ENCODE measurements at regions not wholly inside any gene's neighbourhood (a gene's known extent, or its start where the extent isn't known, plus 50 kb on each side); places are given as distances from the start of the nearest gene placed in this dataset.

DNA sequence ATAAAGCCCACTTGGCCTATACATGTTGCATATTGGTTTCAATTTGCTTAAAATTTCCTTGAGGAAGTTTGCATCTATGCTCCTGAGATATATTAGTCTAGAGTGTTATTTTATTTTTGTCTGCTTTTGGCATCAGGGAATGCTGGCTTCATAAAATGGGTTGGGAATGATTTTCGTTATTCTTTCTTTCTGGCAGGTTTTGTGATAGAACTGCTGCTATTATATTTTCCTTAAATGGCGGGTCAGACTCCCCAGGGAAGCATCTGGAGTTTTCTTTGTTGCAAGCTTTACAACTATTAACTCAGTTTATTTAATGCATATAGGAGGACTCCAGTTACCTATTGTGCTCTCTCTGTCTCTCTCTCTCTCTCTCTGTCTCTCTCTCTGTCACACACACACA is 82.0 kb upstream of the WDR17 start:
- Histone ChIP-seq H3K4me3 (no peak overlapping the region), H3K27me3 (replicated peaks in 1 of 7) (no peaks in the 10 kb centered on the region), H3K36me3 (no peaks in the 10 kb centered on the region), H3K27ac (no peak overlapping the region), H3K9me3 (no peaks in the 10 kb centered on the region), H3K4me1 (no peaks in the 10 kb centered on the region)
- TF ChIP-seq POLR2A (IDR thresholded peaks at IDR 0.05) (no peak), POLR2AphosphoS5 (IDR thresholded peaks at IDR 0.05) (no peak)
- TF ChIP-seq, protein P1, sequence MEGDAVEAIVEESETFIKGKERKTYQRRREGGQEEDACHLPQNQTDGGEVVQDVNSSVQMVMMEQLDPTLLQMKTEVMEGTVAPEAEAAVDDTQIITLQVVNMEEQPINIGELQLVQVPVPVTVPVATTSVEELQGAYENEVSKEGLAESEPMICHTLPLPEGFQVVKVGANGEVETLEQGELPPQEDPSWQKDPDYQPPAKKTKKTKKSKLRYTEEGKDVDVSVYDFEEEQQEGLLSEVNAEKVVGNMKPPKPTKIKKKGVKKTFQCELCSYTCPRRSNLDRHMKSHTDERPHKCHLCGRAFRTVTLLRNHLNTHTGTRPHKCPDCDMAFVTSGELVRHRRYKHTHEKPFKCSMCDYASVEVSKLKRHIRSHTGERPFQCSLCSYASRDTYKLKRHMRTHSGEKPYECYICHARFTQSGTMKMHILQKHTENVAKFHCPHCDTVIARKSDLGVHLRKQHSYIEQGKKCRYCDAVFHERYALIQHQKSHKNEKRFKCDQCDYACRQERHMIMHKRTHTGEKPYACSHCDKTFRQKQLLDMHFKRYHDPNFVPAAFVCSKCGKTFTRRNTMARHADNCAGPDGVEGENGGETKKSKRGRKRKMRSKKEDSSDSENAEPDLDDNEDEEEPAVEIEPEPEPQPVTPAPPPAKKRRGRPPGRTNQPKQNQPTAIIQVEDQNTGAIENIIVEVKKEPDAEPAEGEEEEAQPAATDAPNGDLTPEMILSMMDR (IDR thresholded peaks at IDR 0.05 in 8 of 11, conservative IDR thresholded peaks at IDR 0.05 in 3 of 11), result no peak
- intact Hi-C loops (cut with DNase I; ENCODE audit: low total_unique reads), result no loop called here
- no peak for DNase-seq
- 85 to 98% (median 91%) methylated on average over 2 of the region's 2 CpGs for WGBS, 5 donors

DNA sequence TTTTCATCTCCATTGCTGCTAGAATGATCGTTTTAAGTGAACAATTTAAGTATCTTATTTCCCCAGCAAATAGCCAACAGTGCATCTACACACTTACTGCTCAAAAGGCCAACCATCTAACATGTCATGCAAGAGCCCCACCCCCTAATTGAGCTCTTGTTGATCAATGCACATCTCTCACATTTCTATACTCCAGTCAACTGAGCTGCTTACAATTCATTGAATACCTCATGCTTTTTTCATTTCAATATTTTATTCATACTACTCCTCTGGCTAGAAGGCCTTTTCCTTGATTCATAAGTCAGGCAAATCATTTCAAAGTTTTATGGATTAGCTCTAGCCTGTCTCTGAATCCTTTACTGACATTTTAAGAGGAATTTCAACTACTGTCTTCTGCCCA is 79.0 kb upstream of the WDR17 start:
- Histone ChIP-seq H3K36me3 (no peaks in the 10 kb centered on the region), H3K27me3 (replicated peaks in 1 of 7) (no peaks in the 10 kb centered on the region), H3K9me3 (no peaks in the 10 kb centered on the region), H3K27ac (no peak overlapping the region), H3K4me1 (no peaks in the 10 kb centered on the region), H3K4me3 (no peak overlapping the region)
- no peak for TF ChIP-seq POLR2AphosphoS5 (IDR thresholded peaks at IDR 0.05)
- TF ChIP-seq, protein P1 (IDR thresholded peaks at IDR 0.05 in 8 of 11, conservative IDR thresholded peaks at IDR 0.05 in 3 of 11), result no peak
- TF ChIP-seq POLR2A (IDR thresholded peaks at IDR 0.05), result no peak
- intact Hi-C loops (cut with DNase I; ENCODE audit: low total_unique reads), result no loop called here
- no peak for DNase-seq
- WGBS, 5 donors, result 72 to 85% (median 76%) methylated on average over 1 of the region's 1 CpG

DNA sequence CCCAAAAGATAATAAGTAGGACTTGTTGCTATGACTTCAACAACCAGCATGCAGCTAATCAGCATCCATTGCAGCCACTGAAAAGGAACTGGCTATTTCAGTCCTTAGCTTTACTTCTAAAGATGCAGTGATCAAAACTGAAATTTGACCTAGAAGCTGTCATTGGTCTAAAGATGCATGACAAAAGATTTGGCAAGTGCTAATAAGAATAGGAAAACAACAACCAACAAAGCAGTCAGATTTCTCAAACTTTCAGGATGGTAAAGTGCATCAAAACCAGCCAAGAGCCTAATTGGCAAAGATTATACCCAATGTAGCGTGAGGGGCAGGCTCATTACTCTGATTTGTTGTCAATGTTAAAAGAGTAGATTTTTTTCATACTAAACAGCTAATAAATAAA is 77.1 kb upstream of the WDR17 start:
- WGBS, 5 donors, result 74 to 89% (median 82%) methylated on average over 1 of the region's 1 CpG
- TF ChIP-seq POLR2AphosphoS5 (IDR thresholded peaks at IDR 0.05) (no peak), POLR2A (IDR thresholded peaks at IDR 0.05) (no peak)
- H3K27me3 ChIP-seq (replicated peaks in 1 of 7), result no peaks in the 10 kb centered on the region
- no peak for DNase-seq
- H3K4me3 ChIP-seq, result no peak overlapping the region
- intact Hi-C loops (cut with DNase I; ENCODE audit: low total_unique reads), result no loop called here
- no peaks in the 10 kb centered on the region for H3K36me3 ChIP-seq
- no peaks in the 10 kb centered on the region for H3K9me3 ChIP-seq
- no peak overlapping the region for H3K27ac ChIP-seq
- peaks cover 0 to 4% (median 0%) of the 10 kb centered on the region in 6 donors for H3K4me1 ChIP-seq

DNA sequence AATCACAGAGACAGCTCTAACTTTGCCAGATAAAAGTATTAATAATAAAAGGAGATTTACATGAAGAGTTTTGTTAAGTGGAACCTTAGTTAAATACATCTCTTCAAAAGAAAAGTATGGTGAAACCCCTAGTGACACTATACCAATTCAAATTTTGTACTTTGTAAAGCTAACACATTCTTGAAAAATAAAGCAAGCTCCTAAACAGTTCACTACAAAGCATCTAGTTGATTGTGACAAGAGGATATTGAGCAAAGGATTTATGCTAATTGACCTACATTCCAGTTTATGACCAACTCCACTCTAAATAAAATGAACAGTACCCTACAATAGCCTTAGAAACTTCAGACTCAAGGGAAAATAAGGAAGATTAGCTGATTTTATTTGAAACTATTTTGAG is 69.4 kb upstream of the WDR17 start:
- no peak for DNase-seq
- Histone ChIP-seq H3K4me1 (peaks cover 0 to 17% (median 10%) of the 10 kb centered on the region in 6 donors), H3K27me3 (replicated peaks in 1 of 7) (peaks cover 0 to 4% (median 0%) of the 10 kb centered on the region in 7 donors), H3K27ac (no peak overlapping the region), H3K9me3 (no peaks in the 10 kb centered on the region), H3K4me3 (no peak overlapping the region), H3K36me3 (no peaks in the 10 kb centered on the region)
- intact Hi-C loops (cut with DNase I; ENCODE audit: low total_unique reads), result no loop called here
- TF ChIP-seq POLR2AphosphoS5 (IDR thresholded peaks at IDR 0.05) (no peak), POLR2A (IDR thresholded peaks at IDR 0.05) (no peak)
- TF ChIP-seq, protein P1 (IDR thresholded peaks at IDR 0.05 in 8 of 11, conservative IDR thresholded peaks at IDR 0.05 in 3 of 11), result no peak

DNA sequence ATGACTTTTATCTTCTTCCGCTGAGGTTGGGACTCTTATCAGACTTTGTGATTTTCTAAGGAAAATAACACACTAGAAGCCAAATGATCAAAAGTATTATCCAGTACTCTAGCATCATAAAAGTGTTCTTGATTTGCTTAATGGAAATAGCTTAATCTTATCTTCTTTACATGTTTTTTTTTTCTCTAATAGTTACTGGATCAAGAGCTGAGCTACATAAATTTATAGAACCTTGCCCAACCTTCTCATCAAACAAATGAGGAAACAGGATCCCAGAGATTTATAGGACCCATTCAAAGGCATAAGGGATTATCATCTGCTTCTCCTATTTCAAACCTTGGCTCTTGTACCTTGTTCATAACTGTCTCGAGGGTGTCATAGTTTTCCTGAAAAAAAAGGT is 68.3 kb upstream of the WDR17 start:
- H3K4me1 ChIP-seq, result peaks cover 0 to 27% (median 15%) of the 10 kb centered on the region in 6 donors
- WGBS, 5 donors, result 84 to 95% (median 89%) methylated on average over 2 of the region's 2 CpGs
- intact Hi-C loops (cut with DNase I; ENCODE audit: low total_unique reads), result no loop called here

More for the DNA sequence above, 68.3 kb upstream of the WDR17 start:
- Histone ChIP-seq H3K9me3 (no peaks in the 10 kb centered on the region), H3K27ac (no peak overlapping the region), H3K36me3 (no peaks in the 10 kb centered on the region), H3K27me3 (replicated peaks in 1 of 7) (peaks cover 0 to 15% (median 0%) of the 10 kb centered on the region in 7 donors), H3K4me3 (no peak overlapping the region)
- TF ChIP-seq POLR2A (IDR thresholded peaks at IDR 0.05), result no peak
- TF ChIP-seq POLR2AphosphoS5 (IDR thresholded peaks at IDR 0.05), result no peak
- TF ChIP-seq, protein P1 (IDR thresholded peaks at IDR 0.05 in 8 of 11, conservative IDR thresholded peaks at IDR 0.05 in 3 of 11), result no peak
- DNase-seq, result no peak

Measured in spleen (tissue), 11 donors.